GM03348 (cell line): ENCODE measurements at regions not wholly inside any gene's neighbourhood (a gene's known extent, or its start where the extent isn't known, plus 50 kb on each side); places are given as distances from the start of the nearest gene placed in this dataset.
"Not testable (repeated sequence)": the region's sequence is repeated elsewhere in the genome, so short reads cannot be mapped to it uniquely, and the experiment has no call there.

ENCODE experiments used
- DNase-seq: peaks from one replicate; pipeline ENCODE4 v3.0.0; 2012; ENCODE audit warnings: low spot score

- DNase-seq: no peak
These were observed 101.5 kb downstream of the TENT5C start for GRCh38 chr1:117707371-117707770.

- no peak for DNase-seq
These were observed 102.7 kb downstream of the TENT5C start for GRCh38 chr1:117708323-117709248.

- DNase-seq: no peak
These were observed 103.4 kb downstream of the TENT5C start for GRCh38 chr1:117709249-117709691.

GRCh38 chr1:117710710-117711109 lies 104.9 kb downstream of the TENT5C start:
- no peak for DNase-seq

GRCh38 chr1:117712621-117713020 lies 106.8 kb downstream of the TENT5C start:
- DNase-seq: no peak

GRCh38 chr1:117714546-117714945 lies 108.7 kb downstream of the TENT5C start:
- DNase-seq: no peak

GRCh38 chr1:117716030-117716429 lies 110.2 kb downstream of the TENT5C start:
- DNase-seq: not testable (repeated sequence)

- not testable (repeated sequence) for DNase-seq
These were observed 112.1 kb downstream of the TENT5C start for GRCh38 chr1:117717980-117718379.

GRCh38 chr1:117718596-117718995 lies 112.7 kb downstream of the TENT5C start:
- not testable (repeated sequence) for DNase-seq

GRCh38 chr1:117719004-117719403 lies 113.2 kb downstream of the TENT5C start:
- no peak for DNase-seq

GRCh38 chr1:117732065-117732797 lies 126.4 kb downstream of the TENT5C start:
- DNase-seq: no peak

- no peak for DNase-seq
These were observed 127.1 kb downstream of the TENT5C start for GRCh38 chr1:117732956-117733355.

GRCh38 chr1:117734403-117734802 lies 128.6 kb downstream of the TENT5C start:
- DNase-seq: no peak

GRCh38 chr1:117735045-117735992 lies 129.5 kb downstream of the TENT5C start:
- DNase-seq: peak; percentile 76

- no peak for DNase-seq
These were observed 133.7 kb downstream of the TENT5C start for GRCh38 chr1:117739504-117739903.

- DNase-seq: no peak
These were observed 134.6 kb downstream of the TENT5C start for GRCh38 chr1:117740496-117740895.

- DNase-seq: not testable (repeated sequence)
These were observed 140.7 kb downstream of the TENT5C start for GRCh38 chr1:117746565-117746964.

GRCh38 chr1:117747605-117748004 lies 141.8 kb downstream of the TENT5C start:
- DNase-seq: no peak

- no peak for DNase-seq
These were observed 145.5 kb downstream of the TENT5C start for GRCh38 chr1:117751321-117751720.

- DNase-seq: no peak
These were observed 146.8 kb downstream of the TENT5C start for GRCh38 chr1:117752661-117753060.

GRCh38 chr1:117753232-117753631 lies 147.4 kb downstream of the TENT5C start:
- no peak for DNase-seq

GRCh38 chr1:117753652-117754051 lies 147.8 kb downstream of the TENT5C start:
- peak; percentile 58 for DNase-seq
